GM21381 (cell line): ENCODE measurements at regions not wholly inside any gene's neighbourhood (a gene's known extent, or its start where the extent isn't known, plus 50 kb on each side); places are given as distances from the start of the nearest gene placed in this dataset.

Experiments used
- ATAC-seq: cut with Tn5 transposase; IDR thresholded peaks from one replicate; pipeline ENCODE4 v1.9.1; 2021; ENCODE audit warnings: mild to moderate bottlenecking, moderate library complexity; ENCODE audit not compliant: unreplicated experiment

DNA sequence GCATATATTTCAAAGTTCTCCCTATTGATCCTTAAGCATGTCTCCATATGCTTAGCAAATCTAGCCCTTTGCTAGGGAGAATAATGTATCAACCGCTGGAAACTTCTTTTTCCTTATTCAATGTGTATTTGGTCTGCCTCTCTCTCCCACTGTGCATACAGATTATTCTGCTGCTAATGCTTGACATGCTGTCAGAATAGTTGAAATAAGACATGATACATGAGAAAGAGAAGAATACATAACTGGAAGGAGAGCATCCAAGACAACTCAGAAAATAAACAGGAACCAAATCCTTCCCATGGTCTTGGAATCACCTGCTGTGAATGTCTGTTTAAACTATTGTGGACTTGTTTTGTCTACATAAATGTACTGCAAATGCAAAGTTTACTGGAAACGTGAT lies 1103.0 kb downstream of the EFNB2 start:
- ATAC-seq, result no peak

- no peak for ATAC-seq
Measured at GRCh38 chr13:105428811-105429210, 1106.7 kb downstream of the EFNB2 start.

- no peak for ATAC-seq
Measured at GRCh38 chr13:105426441-105426840, 1109.0 kb downstream of the EFNB2 start.

DNA sequence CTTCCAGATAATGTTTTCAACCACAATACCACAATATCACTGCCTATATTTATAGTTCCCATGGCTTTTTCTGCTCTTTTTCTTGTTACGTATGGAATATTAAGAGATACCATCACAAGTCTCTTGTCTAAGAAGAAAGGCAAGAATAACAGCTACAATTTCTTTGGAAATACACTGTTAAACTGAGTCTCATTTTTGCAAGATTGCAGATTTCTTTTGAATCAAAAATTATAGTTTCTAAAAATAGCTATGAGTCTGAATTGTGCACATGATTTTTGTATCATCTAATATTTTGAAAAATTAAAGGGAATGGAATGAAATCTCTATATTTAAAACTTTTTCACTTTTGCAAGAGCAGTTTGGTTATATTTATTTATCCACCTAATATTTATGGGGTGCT lies 1120.8 kb downstream of the EFNB2 start:
- no peak for ATAC-seq

- no peak for ATAC-seq
Measured at GRCh38 chr13:105412171-105412570, 1123.3 kb downstream of the EFNB2 start.

- no peak for ATAC-seq
Measured at GRCh38 chr13:105410602-105411001, 1124.9 kb downstream of the EFNB2 start.

- no peak for ATAC-seq
Measured at GRCh38 chr13:105406551-105406950, 1128.9 kb downstream of the EFNB2 start.

GRCh38 chr13:105403086-105403485 lies 1132.4 kb downstream of the EFNB2 start:
- ATAC-seq, result no peak

- ATAC-seq, result no peak
Measured at GRCh38 chr13:105395041-105395440, 1140.4 kb downstream of the EFNB2 start.

DNA sequence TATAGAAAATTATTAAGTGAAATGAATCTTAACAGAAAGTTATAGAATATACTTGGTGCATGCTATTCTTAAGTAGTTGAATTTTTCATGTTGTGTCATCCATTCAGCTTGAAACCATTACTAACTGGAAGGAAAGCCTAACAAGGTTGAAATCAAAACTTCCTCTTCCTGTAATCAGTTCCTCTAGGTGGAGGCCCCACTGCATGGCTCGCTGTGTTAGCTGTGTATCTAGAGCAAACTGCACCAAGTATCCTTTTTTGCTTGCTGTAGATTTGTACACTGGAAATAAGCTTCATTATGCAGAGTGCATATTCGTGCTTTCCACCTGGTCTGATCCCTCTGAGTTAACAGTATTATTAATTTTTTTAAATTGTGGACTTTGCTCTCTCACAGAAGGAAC lies 1146.1 kb downstream of the EFNB2 start:
- ATAC-seq, result no peak

GRCh38 chr13:105377452-105377851 lies 1158.0 kb downstream of the EFNB2 start:
- no peak for ATAC-seq

DNA sequence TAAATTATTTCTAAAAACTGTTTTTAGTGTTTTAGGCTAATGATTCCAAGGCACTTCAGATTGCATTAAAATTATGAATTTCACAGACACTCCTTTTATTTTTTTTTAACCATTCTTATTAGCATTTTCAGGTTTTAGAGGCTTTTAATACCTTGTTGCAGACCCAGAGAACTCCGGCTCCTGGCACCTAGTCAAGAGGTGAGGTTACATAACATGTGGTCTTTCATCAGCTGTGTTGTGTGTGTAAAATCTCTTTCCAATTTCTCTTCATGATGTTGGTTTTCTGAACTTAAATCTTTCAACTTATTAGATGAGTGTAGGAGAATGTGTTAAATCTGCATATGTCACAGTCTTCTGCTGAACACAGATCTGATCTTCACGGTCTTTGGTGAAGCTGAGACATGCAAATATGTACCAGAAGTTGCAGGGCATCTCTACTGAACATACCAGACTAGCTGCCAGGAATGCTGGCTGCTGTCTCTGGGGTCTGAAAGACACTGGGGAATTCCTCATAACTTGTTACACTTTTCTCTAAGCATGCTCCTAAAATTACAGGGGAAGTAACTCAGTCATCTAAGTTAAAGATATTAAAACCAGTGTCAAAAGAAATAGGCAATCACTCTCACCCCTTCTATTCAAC lies 1165.3 kb downstream of the EFNB2 start:
- ATAC-seq, result no peak

DNA sequence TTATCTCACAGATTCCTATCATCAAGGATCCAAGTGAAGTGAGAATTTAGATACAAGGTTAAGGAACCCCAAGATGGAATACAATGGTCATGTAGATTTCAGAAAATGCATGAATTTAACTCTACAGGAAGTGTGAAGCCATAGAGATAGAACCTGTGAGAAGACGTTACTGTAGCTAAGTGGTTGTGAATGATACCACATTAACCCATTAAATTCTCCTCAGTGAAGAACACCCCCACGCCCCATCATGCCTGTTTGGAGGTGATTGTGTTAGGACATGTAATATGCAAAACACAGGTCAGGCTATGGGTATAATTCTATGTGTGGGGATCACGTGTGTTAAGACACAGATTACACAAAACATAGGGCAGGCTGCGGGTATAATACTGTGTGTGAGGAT lies 1166.7 kb downstream of the EFNB2 start:
- no peak for ATAC-seq

DNA sequence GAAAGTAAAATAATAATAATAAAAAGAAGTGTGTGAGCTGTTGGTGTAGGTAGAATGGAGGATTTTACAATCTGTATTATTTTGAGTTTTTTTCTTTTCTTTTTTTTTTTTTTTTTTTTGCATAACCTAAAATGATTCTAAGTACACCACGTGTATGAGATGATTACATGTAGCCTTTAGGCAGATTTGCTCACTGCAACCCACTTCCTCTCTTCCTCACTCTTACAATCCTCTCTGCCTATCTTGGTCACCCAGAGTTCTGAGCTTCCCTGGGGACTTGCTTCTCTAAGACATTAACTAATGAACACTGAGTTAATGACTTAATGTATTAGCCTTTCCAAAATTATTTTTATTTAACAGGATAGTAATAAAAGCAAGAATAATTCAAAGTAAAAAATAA lies 1169.6 kb downstream of the EFNB2 start:
- no peak for ATAC-seq

DNA sequence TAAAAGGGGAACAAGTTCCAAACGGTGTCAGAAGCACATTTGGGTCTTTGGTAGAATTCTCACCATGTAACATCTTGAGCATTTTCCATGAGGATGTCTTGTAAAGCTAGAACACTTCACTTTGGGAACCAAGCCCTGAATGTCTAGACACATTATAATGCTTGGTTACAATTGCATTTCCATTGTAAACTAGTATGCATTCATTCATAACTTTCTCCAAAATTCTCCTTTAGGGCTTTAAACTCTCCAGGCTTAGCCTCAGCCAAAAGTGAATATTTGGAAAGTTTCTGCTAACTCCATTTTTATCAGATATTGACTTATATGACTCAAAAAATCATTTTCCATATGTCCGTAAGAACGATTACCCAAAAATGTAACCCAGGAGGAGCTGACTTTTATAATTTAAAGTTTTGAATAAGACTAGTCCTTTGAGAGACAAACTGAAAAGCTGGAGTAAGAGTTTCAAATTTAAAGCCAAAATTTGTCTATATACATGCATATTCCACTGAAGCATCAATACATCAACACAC lies 1170.4 kb downstream of the EFNB2 start:
- ATAC-seq, result no peak

DNA sequence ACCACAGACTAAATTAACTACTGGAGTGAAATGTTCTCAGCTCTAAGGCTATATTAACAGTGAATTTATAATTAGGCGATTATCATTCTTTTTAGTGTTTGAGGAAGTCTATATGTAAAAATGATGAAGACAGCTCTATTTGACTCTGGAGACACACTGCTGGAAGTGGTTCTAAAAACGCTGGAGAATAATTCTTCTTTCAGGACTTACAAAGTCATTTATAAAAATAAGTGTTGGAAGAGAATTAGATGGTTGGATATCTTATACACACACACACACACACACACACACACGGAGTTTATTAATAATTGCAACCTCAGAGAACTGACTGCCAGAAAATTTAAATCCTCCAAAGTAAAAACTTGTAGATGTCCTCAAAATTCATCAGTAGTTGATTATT lies 1171.3 kb downstream of the EFNB2 start:
- no peak for ATAC-seq

GRCh38 chr13:105363261-105364190 lies 1171.9 kb downstream of the EFNB2 start:
- no peak for ATAC-seq

DNA sequence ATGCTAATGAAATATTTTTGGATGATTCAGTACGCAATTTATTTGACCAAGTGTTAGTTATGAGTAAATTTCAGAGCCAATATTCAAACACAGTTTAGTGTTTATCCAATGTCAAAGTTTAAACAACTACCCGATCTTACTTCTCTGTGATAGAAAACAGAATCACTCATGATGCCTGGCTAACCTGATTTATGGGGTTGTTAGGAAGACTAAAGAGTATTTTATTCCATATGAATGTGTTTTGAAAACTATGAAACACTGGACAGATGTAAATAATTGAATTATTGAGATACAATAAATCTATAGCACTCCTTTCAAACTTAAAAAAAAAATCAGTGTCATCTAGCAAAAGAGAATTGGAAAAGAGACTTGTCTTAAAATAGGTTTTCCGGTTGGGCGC lies 1181.8 kb downstream of the EFNB2 start:
- no peak for ATAC-seq

DNA sequence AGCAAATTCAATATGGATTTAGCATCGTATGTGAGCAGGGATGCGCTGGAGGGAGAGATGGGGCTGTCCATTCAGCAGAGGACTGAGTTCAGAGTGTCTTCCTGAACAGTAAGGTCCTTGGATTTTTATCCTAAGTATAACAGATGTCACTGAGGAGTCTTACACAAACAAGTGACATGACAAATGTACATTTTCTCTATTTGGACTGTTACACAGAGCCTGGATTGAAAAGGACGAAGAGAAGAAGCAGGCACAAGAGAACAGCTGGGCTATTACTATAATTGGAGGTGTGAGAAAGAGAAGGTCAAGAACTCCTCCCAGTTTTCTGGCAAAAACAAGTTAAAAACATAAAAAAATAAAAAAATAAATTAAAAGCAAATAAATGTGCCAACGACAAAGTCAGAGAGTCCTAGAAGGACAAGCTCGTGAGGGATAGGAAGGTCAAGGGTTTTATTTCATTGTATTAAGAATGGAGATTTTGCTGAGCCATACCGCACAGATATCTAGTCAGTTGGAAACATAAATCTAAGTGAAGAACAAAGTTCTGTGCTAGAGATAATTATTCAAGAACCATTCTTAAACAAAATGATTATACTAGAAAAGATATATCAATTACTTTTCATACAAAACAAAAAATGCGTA lies 1186.3 kb downstream of the EFNB2 start:
- ATAC-seq, result no peak

DNA sequence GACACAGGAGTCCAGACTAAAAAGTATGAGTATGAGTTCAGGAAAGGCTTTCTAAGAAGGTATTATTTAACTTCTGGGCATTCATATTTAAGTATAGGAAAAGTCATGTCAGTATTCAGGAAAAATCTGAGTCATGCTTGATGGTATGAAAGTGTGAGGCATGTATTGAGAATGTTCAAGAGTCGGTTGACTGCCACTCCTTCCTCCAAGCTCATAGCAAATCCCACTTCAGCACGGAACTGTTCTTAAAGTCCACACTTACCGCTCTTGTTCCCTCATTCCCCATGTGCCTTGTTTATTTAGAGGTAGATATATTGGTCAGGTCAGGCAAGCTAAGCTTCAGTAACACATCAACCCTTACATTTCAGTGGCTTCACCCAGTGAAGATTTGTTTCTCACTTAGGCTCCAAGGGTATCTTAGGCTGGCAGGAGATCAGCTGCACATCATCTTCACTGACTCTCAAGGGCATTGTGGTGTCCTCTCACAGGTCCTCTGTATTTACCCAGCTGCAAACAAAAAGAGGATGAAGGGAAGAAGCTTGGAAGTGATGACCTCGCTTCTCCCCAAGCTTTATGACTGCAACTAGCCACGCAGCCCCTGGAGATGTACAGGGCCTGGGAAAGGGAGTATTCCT lies 1189.2 kb downstream of the EFNB2 start:
- no peak for ATAC-seq

DNA sequence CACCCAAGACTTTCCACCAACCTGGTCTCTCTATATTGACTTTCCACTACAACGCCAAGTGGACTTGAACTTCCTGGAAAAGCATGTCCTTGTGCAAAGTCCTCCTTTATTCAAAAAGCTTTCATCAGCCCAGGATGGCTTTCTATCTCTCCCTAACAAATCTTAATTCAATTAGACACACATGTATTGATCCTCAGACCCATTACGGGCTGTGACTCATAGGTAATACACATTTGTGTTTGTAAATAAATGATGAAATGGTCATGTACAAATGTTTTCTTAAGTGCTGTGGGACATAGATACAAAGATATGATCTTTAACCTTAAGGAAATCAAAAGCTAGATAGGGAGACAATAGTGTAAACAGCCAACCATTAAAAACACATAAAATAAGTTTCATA lies 1189.7 kb downstream of the EFNB2 start:
- no peak for ATAC-seq
